Endothelial cell of umbilical vein (primary cell): ENCODE measurements at regions not wholly inside any gene's neighbourhood (a gene's known extent, or its start where the extent isn't known, plus 50 kb on each side); places are given as distances from the start of the nearest gene placed in this dataset.

ENCODE experiments used
- BruUV-seq: library from RNA; stranded (reverse); fragments of 400-500 nt; replicated peaks from 2 replicates; lab custom pipeline; 2021; lab: Mats Ljungman, UMichigan
- CTCF ChIA-PET: fragments of 300-600, 350-600 bp; sonication (Branson Sonifier 250); formaldehyde crosslinking; loops from one replicate; lab custom pipeline; 2021; ENCODE audit warnings: antibody characterized with exemption, inconsistent platforms; lab: Charles Lee
- POLR2A ChIA-PET: fragments of 300-600, 350-600 bp; sonication (Branson Sonifier 250); formaldehyde crosslinking; loops from one replicate; lab custom pipeline; 2021; ENCODE audit warnings: antibody characterized with exemption, inconsistent platforms; lab: Charles Lee
- DNase-seq: peaks from one replicate; pipeline ENCODE4 v3.0.0-alpha.2; 2011; ENCODE audit warnings: low read depth, low spot score
- FAIRE-seq: peaks from 2 replicates; lab custom pipeline; 2011; peaks lifted over from hg19 to GRCh38; lab: Jason Lieb, UNC
- H2AFZ ChIP-seq: 2 replicates; pipeline ENCODE4 v1.6.0; 2012; ENCODE audit warnings: low read depth, low read length, control low read depth, inconsistent platforms
- H3K27ac ChIP-seq: 2 replicates; pipeline ENCODE4 v1.5.1; 2011; ENCODE audit warnings: low read depth, mild to moderate bottlenecking, control low read depth, low read length, moderate library complexity; ENCODE audit not compliant: insufficient read depth
- H3K27me3 ChIP-seq, 2 experiments: 2 replicates each; pipeline versions ENCODE4 v1.6.0 to v1.6.1; 2011; ENCODE audit warnings: low read length in 2 of 2, mixed read lengths in 1 of 2; ENCODE audit not compliant: control insufficient read depth in 2 of 2, insufficient read depth in 2 of 2
- H3K36me3 ChIP-seq, 2 experiments: 2 replicates in 1 of 2; 3 replicates in 1 of 2; pipeline ENCODE4 v1.5.1; 2011; ENCODE audit warnings: low read length in 2 of 2, mild to moderate bottlenecking in 1 of 2, moderate library complexity in 1 of 2; ENCODE audit not compliant: control insufficient read depth in 2 of 2, insufficient read depth in 2 of 2; ENCODE audit errors: extremely low read depth in 1 of 2
- H3K4me1 ChIP-seq: 3 replicates; pipeline ENCODE4 v1.5.1; 2011; ENCODE audit warnings: mild to moderate bottlenecking, low read length; ENCODE audit not compliant: control insufficient read depth, insufficient read depth; ENCODE audit errors: extremely low read depth
- H3K4me2 ChIP-seq: 2 replicates; pipeline ENCODE4 v1.6.1; 2011; ENCODE audit warnings: low read length, control low read depth, mixed read lengths; ENCODE audit not compliant: insufficient read depth
- H3K4me3 ChIP-seq, 3 experiments: fragments of 200-600 bp in 1 of 3; sonication (generic), shearing (Covaris generic) in 1 of 3; replicated peaks in 1 of 3; 2 replicates each; pipeline ENCODE4 v1.5.1; 2011 to 2016; ENCODE audit warnings: control low read depth in 3 of 3, low read length in 3 of 3, mild to moderate bottlenecking in 2 of 3, inconsistent platforms in 1 of 3, low read depth in 1 of 3, moderate library complexity in 1 of 3; ENCODE audit not compliant: insufficient read depth in 1 of 3
- H3K79me2 ChIP-seq: 2 replicates; pipeline ENCODE4 v1.6.0; 2012; ENCODE audit warnings: low read length, inconsistent platforms; ENCODE audit not compliant: control insufficient read depth, insufficient read depth
- H3K9ac ChIP-seq: replicated peaks from 2 replicates; pipeline ENCODE3; 2011; ENCODE audit warnings: low read length, control low read depth; ENCODE audit not compliant: insufficient read depth; ENCODE audit errors: extremely low read depth
- H3K9me1 ChIP-seq: replicated peaks from 3 replicates; pipeline ENCODE4 v1.6.0; 2011; ENCODE audit warnings: mild to moderate bottlenecking, low read length; ENCODE audit not compliant: control insufficient read depth, insufficient read depth; ENCODE audit errors: extremely low read depth
- H3K9me3 ChIP-seq: replicated peaks from 2 replicates; pipeline ENCODE4 v1.5.1; 2012; ENCODE audit warnings: low read length, inconsistent platforms; ENCODE audit not compliant: control insufficient read depth, insufficient read depth
- H4K20me1 ChIP-seq: replicated peaks from 2 replicates; pipeline ENCODE3; 2011; ENCODE audit warnings: mild to moderate bottlenecking, low read length; ENCODE audit not compliant: control insufficient read depth, insufficient read depth; ENCODE audit errors: extremely low read depth
- EZH2 ChIP-seq: IDR thresholded peaks from 2 replicates; pipeline ENCODE4 v1.6.1; 2012; ENCODE audit warnings: borderline replicate concordance, low read depth, mild to moderate bottlenecking, moderate library complexity, low read length, inconsistent platforms; ENCODE audit not compliant: severe bottlenecking
- FOS ChIP-seq: IDR thresholded peaks from 2 replicates; pipeline ENCODE4 v1.6.1; 2011; ENCODE audit warnings: mild to moderate bottlenecking, low read length, moderate library complexity, borderline replicate concordance; ENCODE audit not compliant: insufficient read depth
- GATA2 ChIP-seq: IDR thresholded peaks from 2 replicates; pipeline ENCODE4 v1.7.0; 2011; ENCODE audit warnings: low read depth, mild to moderate bottlenecking, moderate library complexity, mixed read lengths, low read length; ENCODE audit not compliant: insufficient read length, insufficient read depth
- JUN ChIP-seq: IDR thresholded peaks from 2 replicates; pipeline ENCODE4 v1.6.1; 2011; ENCODE audit warnings: borderline replicate concordance, low read depth; ENCODE audit not compliant: insufficient read length, insufficient read depth
- MYC ChIP-seq: IDR thresholded peaks from one replicate; pipeline ENCODE4 v1.6.1; 2011; ENCODE audit warnings: mild to moderate bottlenecking, low read depth, low read length
- POLR2A ChIP-seq: IDR thresholded peaks from 2 replicates; pipeline ENCODE4 v1.6.1; 2012; ENCODE audit warnings: low read depth, mild to moderate bottlenecking, control low read depth, low read length
- POLR2AphosphoS5 ChIP-seq: IDR thresholded peaks from 2 replicates; pipeline ENCODE4 v1.6.1; 2012; ENCODE audit warnings: low read depth, mild to moderate bottlenecking, control low read depth, low read length, moderate library complexity; ENCODE audit not compliant: insufficient read depth
- dilution Hi-C: fragments of 300-500 bp; cut with MboI; formaldehyde crosslinking; loops from one replicate; pipeline ENCODE4 v1.15.0; 2019; ENCODE audit warnings: low sequenced_read_pairs; ENCODE audit not compliant: extremely low pct_ligation_motif_present
- intact Hi-C: fragments of 100-400 bp; cut with micrococcal nuclease; formaldehyde crosslinking; loops from one replicate; pipeline ENCODE4 v1.10.0; 2022
- TF ChIP-seq, protein P1 (sequence below), 2 donors: IDR thresholded peaks; 1 replicate in 1 of 2; 2 replicates in 1 of 2; pipeline ENCODE4 v1.5.1; 2011; ENCODE audit warnings: low read length in 2 of 2, mild to moderate bottlenecking in 2 of 2, moderate library complexity in 2 of 2, control low read depth in 1 of 2, inconsistent platforms in 1 of 2, low read depth in 1 of 2; ENCODE audit not compliant: insufficient read depth in 1 of 2; ENCODE audit errors: extremely low read depth in 1 of 2
- TF ChIP-seq, protein P2 (sequence below): IDR thresholded peaks from 2 replicates; pipeline ENCODE4 v1.6.1; 2011; ENCODE audit not compliant: insufficient read depth, insufficient read length

DNA sequence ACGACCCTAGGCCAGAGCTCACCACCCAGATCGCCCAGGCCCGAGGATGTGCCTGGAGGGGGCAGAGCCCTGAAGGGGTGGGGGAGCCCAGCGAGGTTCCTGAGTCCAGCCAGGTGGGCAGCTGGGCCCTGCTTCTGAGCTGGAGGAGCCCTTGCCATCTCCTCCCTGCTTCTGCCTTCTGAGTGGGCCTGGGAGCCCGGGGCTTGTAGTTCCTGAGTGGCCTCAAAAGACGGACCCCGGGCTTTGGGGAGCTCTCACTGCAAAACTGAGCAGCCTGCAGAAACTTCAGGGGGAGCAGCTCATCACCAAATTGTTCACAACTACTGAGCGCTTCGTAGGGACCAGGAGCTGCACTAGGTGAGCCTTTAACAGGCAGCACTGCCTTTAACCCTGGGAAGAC, 112.1 kb downstream of the NCOR2 start:
- CTCF ChIA-PET, result interaction anchor here (0.9 to 1.8 kb wide), 5 partner anchors 11 to 227 kb away, joined by 3 to 7 read pairs (median 4); no protein-coding TSS in a partner anchor
- Histone ChIP-seq H3K27ac (no peak overlapping the region), H3K4me1 (peaks cover 29% of the 10 kb centered on the region), H3K36me3 (peaks cover 0 to 8% of the 10 kb centered on the region in 2 experiments), H3K9ac (no peak overlapping the region), H3K9me3 (no peaks in the 10 kb centered on the region), H3K4me3 (no peak overlapping the region), H3K27me3 (no peaks in the 10 kb centered on the region), H4K20me1 (no peaks in the 10 kb centered on the region), H3K9me1 (no peaks in the 10 kb centered on the region), H3K4me2 (no peak overlapping the region), H3K79me2 (peaks cover 2% of the 10 kb centered on the region), H2AFZ (no peak overlapping the region)
- dilution Hi-C loops (no loop called here), intact Hi-C loops (no loop called here)
- BruUV-seq, result no TSS peak
- DNase-seq, result no peak
- FAIRE-seq, result no peak
- no peak for TF ChIP-seq JUN
- TF ChIP-seq MYC, result no peak
- no peak for TF ChIP-seq FOS
- no peak for TF ChIP-seq POLR2A
- no peak for TF ChIP-seq POLR2AphosphoS5
- no peak for TF ChIP-seq GATA2
- TF ChIP-seq EZH2, result no peak
- TF ChIP-seq, protein P1, sequence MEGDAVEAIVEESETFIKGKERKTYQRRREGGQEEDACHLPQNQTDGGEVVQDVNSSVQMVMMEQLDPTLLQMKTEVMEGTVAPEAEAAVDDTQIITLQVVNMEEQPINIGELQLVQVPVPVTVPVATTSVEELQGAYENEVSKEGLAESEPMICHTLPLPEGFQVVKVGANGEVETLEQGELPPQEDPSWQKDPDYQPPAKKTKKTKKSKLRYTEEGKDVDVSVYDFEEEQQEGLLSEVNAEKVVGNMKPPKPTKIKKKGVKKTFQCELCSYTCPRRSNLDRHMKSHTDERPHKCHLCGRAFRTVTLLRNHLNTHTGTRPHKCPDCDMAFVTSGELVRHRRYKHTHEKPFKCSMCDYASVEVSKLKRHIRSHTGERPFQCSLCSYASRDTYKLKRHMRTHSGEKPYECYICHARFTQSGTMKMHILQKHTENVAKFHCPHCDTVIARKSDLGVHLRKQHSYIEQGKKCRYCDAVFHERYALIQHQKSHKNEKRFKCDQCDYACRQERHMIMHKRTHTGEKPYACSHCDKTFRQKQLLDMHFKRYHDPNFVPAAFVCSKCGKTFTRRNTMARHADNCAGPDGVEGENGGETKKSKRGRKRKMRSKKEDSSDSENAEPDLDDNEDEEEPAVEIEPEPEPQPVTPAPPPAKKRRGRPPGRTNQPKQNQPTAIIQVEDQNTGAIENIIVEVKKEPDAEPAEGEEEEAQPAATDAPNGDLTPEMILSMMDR (IDR thresholded peaks at IDR 0.05; ENCODE audit: extremely low read depth in 1 of 2, insufficient read depth in 1 of 2, low read depth in 1 of 2, low read length in 2 of 2), result no peak
- TF ChIP-seq, protein P2, sequence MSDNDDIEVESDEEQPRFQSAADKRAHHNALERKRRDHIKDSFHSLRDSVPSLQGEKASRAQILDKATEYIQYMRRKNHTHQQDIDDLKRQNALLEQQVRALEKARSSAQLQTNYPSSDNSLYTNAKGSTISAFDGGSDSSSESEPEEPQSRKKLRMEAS, result no peak
- POLR2A ChIA-PET, result interaction anchor here (1.0 kb wide), 1 partner anchor 11 kb away, joined by 4 read pairs; no protein-coding TSS in a partner anchor
